Activated T-cell treated with anti-CD3 and anti-CD28 coated beads, Interleukin-2, amount 50 U/mL, for 1 hour (primary cell): ENCODE measurements at regions not wholly inside any gene's neighbourhood (a gene's known extent, or its start where the extent isn't known, plus 50 kb on each side); places are given as distances from the start of the nearest gene placed in this dataset.

Experiments
- DNase-seq: peaks from one replicate; pipeline ENCODE4 v3.0.0-alpha.2; 2020

GRCh38 chr11:80365076-80365725 lies 924.4 kb upstream of the TENM4 start:
- DNase-seq = no peak

GRCh38 chr11:80362563-80363340 lies 921.9 kb upstream of the TENM4 start:
- no peak for DNase-seq

- no peak for DNase-seq
These were observed 914.4 kb upstream of the TENM4 start for GRCh38 chr11:80355251-80355650.

GRCh38 chr11:80350541-80350940 lies 909.7 kb upstream of the TENM4 start:
- DNase-seq = no peak

- no peak for DNase-seq
These were observed 909.2 kb upstream of the TENM4 start for GRCh38 chr11:80349997-80350396.

GRCh38 chr11:80346353-80347059 lies 905.7 kb upstream of the TENM4 start:
- no peak for DNase-seq

- DNase-seq = no peak
These were observed 902.6 kb upstream of the TENM4 start for GRCh38 chr11:80343436-80343835.

GRCh38 chr11:80338231-80338630 lies 897.4 kb upstream of the TENM4 start:
- DNase-seq = no peak

GRCh38 chr11:80331694-80332093 lies 890.9 kb upstream of the TENM4 start:
- no peak for DNase-seq

GRCh38 chr11:80330264-80330663 lies 889.4 kb upstream of the TENM4 start:
- DNase-seq = no peak

GRCh38 chr11:80328774-80329173 lies 887.9 kb upstream of the TENM4 start:
- DNase-seq = no peak

GRCh38 chr11:80327956-80328614 lies 887.3 kb upstream of the TENM4 start:
- DNase-seq = no peak

- DNase-seq = no peak
These were observed 881.0 kb upstream of the TENM4 start for GRCh38 chr11:80321786-80322185.

- DNase-seq = no peak
These were observed 879.9 kb upstream of the TENM4 start for GRCh38 chr11:80320765-80321164.

- no peak for DNase-seq
These were observed 879.4 kb upstream of the TENM4 start for GRCh38 chr11:80320226-80320625.

GRCh38 chr11:80317612-80318011 lies 876.8 kb upstream of the TENM4 start:
- DNase-seq = no peak

GRCh38 chr11:80315200-80315599 lies 874.4 kb upstream of the TENM4 start:
- DNase-seq = no peak

- DNase-seq = no peak
These were observed 868.5 kb upstream of the TENM4 start for GRCh38 chr11:80309301-80309700.

- DNase-seq = no peak
These were observed 866.8 kb upstream of the TENM4 start for GRCh38 chr11:80307676-80308075.

- no peak for DNase-seq
These were observed 857.2 kb upstream of the TENM4 start for GRCh38 chr11:80297858-80298632.

- DNase-seq = no peak
These were observed 852.5 kb upstream of the TENM4 start for GRCh38 chr11:80293293-80293692.

GRCh38 chr11:80284946-80285785 lies 844.3 kb upstream of the TENM4 start:
- no peak for DNase-seq
